Activated T-cell treated with anti-CD3 and anti-CD28 coated beads, Interleukin-2, amount 50 U/mL, for 72 hours (primary cell): ENCODE measurements at regions not wholly inside any gene's neighbourhood (a gene's known extent, or its start where the extent isn't known, plus 50 kb on each side); places are given as distances from the start of the nearest gene placed in this dataset.

Experiments used
- ATAC-seq, 2 donors: fragments of 150-1000 bp; cut with Tn5 transposase; replicated peaks in 1 of 2; 2 replicates each; pipeline ENCODE4 v1.10.0; 2021; ENCODE audit warnings: moderate library complexity in 2 of 2, mild to moderate bottlenecking in 1 of 2
- DNase-seq, 2 donors: peaks; one replicate each; pipeline ENCODE4 v3.0.0; 2021 to 2022; ENCODE audit warnings: mixed read lengths in 1 of 2
- H3K27ac Mint-ChIP-seq: one replicate; pipeline ENCODE4 v1.8.0; 2022; ENCODE audit warnings: mild to moderate bottlenecking, moderate library complexity, mixed read lengths
- H3K27me3 Mint-ChIP-seq: one replicate; pipeline ENCODE4 v1.8.0; 2022; ENCODE audit warnings: low read depth, mixed read lengths
- H3K36me3 Mint-ChIP-seq, 2 donors: one replicate each; pipeline ENCODE4 v1.8.0; 2022; ENCODE audit warnings: mixed read lengths in 2 of 2, mild to moderate bottlenecking in 1 of 2; ENCODE audit not compliant: insufficient read depth in 2 of 2
- H3K4me1 Mint-ChIP-seq: one replicate; pipeline ENCODE4 v1.8.0; 2022; ENCODE audit warnings: low read depth, mixed read lengths
- H3K4me3 Mint-ChIP-seq, 2 donors: one replicate each; pipeline ENCODE4 v1.8.0; 2022; ENCODE audit warnings: mild to moderate bottlenecking in 2 of 2, mixed read lengths in 2 of 2, moderate library complexity in 2 of 2
- H3K9me3 Mint-ChIP-seq, 2 donors: one replicate each; pipeline ENCODE4 v1.8.0; 2022; ENCODE audit warnings: mixed read lengths in 2 of 2

DNA sequence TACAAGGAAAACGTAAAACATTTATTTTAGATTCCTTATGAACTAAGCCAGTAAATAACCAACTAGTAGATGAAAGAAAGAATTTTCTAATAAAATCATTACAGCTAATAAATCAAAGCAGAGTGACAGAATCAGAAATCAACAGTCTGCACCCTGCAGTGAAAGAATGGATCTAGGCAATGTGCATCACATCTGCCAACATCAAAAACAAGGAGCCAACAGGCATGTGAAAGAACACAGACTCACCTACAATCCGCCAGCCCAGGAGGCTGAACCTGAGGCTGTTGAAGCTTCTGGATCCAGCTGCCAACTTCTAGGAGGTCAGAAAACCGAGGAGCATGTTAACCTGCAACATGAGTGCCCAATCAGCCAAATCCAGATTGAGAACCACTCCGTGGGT lies 196.3 kb downstream of the SETD4 start:
- H3K4me1 Mint-ChIP-seq, result no peaks in the 10 kb centered on the region
- H3K4me3 Mint-ChIP-seq, result no peak overlapping the region
- H3K27ac Mint-ChIP-seq, result no peak overlapping the region
- H3K9me3 Mint-ChIP-seq, result no peaks in the 10 kb centered on the region
- ATAC-seq, result no peak
- no peak for DNase-seq
- H3K36me3 Mint-ChIP-seq, result no peaks in the 10 kb centered on the region
- peaks cover 12% of the 10 kb centered on the region for H3K27me3 Mint-ChIP-seq

DNA sequence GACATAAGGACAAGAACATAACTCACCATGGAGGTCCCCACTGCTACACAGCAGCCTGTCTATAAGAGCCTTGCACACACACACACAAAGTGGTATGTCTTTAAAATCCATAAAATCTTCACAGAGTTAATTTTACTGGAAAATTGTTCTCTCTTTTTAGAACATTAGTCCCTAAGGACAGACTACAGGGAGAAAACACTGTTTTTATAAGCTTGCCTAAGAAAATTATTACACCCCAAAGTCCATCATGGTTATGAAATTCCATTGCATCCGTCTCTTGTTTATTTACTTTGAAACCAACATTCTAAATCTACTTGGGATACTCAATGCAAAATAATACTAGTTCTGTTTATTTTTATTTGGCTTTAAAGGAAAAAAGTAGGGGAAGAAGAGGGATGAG lies 197.4 kb downstream of the SETD4 start:
- Mint-ChIP-seq H3K9me3 (no peaks in the 10 kb centered on the region), H3K4me3 (no peak overlapping the region), H3K36me3 (no peaks in the 10 kb centered on the region), H3K27ac (no peak overlapping the region), H3K4me1 (no peaks in the 10 kb centered on the region), H3K27me3 (peaks cover 12% of the 10 kb centered on the region)
- DNase-seq (no peak), ATAC-seq (no peak)

DNA sequence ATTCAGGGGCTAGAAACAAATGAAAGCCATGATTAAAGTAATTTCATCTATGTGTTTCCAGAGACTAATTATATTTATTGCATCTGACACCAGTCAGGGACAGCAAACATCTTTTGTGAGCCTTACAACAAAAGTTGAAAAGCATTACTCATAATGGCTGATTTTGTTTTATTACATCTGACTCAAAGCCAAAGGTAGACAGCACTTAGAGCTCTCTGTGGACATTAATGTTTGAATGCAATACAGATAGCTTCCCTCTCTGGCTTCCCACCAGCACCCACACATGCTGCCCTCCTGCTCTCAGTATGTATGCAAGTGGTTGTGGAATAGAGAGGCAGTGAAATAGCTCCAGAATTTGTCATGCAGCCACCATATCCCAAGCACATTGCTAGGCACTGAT lies 198.7 kb downstream of the SETD4 start:
- DNase-seq (no peak), ATAC-seq (no peak)
- Mint-ChIP-seq H3K36me3 (no peaks in the 10 kb centered on the region), H3K27ac (no peak overlapping the region), H3K27me3 (peaks cover 18% of the 10 kb centered on the region), H3K9me3 (no peaks in the 10 kb centered on the region), H3K4me3 (no peak overlapping the region), H3K4me1 (no peaks in the 10 kb centered on the region)

DNA sequence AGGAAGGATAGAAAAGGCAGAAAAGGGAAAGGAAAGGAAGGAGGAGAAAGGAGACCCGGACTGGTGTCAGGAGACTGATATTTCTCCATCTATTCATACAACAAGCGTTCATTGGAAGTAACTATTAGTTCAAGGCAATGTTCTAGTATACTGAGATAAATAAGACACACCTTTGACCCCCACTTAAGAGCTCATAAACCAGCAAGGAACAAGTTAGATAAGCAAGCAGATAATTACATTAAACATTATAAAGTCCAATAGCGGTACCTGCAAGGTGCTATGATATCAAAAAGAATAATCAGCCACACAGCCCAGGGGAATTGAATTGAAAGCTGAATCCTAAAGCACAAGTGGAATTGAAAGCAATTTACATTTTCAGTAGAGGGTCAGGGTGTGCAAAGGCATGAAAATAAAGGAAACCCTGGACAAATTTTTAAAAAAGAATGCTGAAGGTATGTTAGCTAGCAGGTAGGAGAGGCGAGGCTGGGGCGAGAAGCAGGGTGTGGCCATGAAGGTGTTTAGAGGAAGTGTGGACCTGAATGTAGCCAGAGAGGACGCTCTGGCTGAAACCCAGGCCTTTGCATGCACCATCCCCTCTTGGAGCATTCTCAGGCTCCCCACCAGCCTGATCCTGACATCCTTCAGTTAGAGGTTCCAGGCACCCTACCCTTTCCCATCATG lies 200.0 kb downstream of the SETD4 start:
- H3K27me3 Mint-ChIP-seq, result peaks cover 26% of the 10 kb centered on the region
- DNase-seq (no peak), ATAC-seq (no peak)
- H3K4me1 Mint-ChIP-seq, result no peaks in the 10 kb centered on the region
- H3K9me3 Mint-ChIP-seq, result no peaks in the 10 kb centered on the region
- H3K4me3 Mint-ChIP-seq, result no peak overlapping the region
- no peaks in the 10 kb centered on the region for H3K36me3 Mint-ChIP-seq
- H3K27ac Mint-ChIP-seq, result no peak overlapping the region

DNA sequence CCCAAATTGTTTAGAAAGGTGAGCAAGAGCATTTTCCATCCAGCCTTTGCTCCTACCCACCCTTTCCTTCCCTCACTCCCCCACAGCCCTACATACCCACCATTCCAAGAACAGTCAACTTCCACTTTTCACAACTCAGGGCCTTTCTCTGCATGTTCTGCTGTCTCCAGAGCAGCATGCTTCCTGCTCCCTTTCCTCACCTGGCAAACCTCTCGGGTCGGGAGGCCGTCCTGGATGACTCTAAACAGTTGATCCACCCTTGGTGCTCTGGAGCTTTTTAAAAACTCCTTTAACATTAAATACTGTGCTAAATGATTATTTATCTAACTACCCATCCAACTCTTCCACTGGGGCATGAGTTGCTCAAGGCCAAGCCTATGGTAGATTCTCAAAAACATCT lies 200.6 kb downstream of the SETD4 start:
- Mint-ChIP-seq H3K4me3 (no peak overlapping the region), H3K9me3 (no peaks in the 10 kb centered on the region), H3K27me3 (peaks cover 26% of the 10 kb centered on the region), H3K36me3 (no peaks in the 10 kb centered on the region), H3K27ac (no peak overlapping the region), H3K4me1 (no peaks in the 10 kb centered on the region)
- DNase-seq, result no peak
- no peak for ATAC-seq

DNA sequence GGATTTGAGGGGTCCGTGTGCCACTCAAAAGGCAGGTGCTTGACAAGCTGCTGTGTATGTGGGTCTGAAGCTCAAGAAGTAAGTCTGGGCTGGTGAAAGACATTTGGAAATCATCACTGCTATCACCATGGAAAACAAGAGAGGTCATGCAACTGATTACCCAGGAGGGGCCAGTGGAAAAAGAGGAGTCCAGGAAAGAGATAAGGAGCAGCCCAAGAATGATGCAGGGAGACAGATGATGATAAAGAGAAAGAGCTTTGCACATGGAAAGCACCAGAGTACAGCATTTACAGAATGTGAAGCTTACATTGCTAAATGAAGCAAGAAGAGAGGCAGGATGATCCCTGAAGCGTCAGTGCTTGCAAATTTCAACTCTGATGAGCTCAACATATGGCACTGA lies 203.2 kb downstream of the SETD4 start:
- DNase-seq, result no peak
- ATAC-seq, result no peak
- no peaks in the 10 kb centered on the region for H3K9me3 Mint-ChIP-seq
- no peaks in the 10 kb centered on the region for H3K36me3 Mint-ChIP-seq
- H3K4me1 Mint-ChIP-seq, result no peaks in the 10 kb centered on the region
- H3K27me3 Mint-ChIP-seq, result peaks cover 36% of the 10 kb centered on the region
- no peak overlapping the region for H3K4me3 Mint-ChIP-seq
- H3K27ac Mint-ChIP-seq, result no peak overlapping the region

DNA sequence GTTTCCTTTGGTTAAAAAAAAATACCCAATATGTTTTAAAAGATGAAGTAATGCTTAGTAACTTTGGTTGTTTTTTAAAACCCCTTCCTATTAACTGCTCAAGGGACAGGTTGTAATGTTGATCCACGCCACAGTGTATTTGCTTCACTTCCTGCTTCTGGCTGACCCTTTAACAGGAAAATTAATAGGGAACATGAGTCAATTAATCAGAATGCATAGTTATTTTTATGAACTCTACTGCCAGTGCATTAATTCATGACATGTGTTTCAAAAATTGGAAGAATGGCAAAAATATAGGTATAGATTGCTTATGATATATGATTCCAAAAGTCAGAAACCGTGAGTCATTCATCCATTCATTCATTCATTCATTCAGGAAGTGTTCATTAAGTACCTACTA lies 204.8 kb downstream of the SETD4 start:
- Mint-ChIP-seq H3K4me3 (no peak overlapping the region), H3K27me3 (peaks cover 32% of the 10 kb centered on the region), H3K36me3 (no peaks in the 10 kb centered on the region), H3K4me1 (no peaks in the 10 kb centered on the region), H3K9me3 (no peaks in the 10 kb centered on the region), H3K27ac (no peak overlapping the region)
- DNase-seq (no peak), ATAC-seq (no peak)

DNA sequence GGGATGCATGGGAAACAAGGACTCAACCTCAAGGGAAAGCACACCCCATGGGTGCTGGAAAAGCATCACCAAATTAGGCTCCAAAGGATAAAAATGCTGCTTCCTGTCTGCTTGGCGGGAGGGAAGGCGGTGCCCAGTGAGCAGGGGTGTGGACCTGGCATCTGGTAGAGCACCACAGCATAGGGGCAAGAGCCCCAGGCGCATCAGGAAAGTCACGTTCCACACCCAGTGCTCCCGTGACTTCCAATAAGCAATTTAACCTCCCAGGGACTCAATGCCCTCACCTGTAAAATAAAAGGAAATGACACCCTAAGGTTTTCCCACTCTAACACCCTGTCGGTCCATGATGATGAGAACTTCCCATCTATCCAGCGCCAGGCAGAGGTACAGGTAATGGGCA lies 206.0 kb downstream of the SETD4 start:
- no peaks in the 10 kb centered on the region for H3K9me3 Mint-ChIP-seq
- no peak for DNase-seq

DNA sequence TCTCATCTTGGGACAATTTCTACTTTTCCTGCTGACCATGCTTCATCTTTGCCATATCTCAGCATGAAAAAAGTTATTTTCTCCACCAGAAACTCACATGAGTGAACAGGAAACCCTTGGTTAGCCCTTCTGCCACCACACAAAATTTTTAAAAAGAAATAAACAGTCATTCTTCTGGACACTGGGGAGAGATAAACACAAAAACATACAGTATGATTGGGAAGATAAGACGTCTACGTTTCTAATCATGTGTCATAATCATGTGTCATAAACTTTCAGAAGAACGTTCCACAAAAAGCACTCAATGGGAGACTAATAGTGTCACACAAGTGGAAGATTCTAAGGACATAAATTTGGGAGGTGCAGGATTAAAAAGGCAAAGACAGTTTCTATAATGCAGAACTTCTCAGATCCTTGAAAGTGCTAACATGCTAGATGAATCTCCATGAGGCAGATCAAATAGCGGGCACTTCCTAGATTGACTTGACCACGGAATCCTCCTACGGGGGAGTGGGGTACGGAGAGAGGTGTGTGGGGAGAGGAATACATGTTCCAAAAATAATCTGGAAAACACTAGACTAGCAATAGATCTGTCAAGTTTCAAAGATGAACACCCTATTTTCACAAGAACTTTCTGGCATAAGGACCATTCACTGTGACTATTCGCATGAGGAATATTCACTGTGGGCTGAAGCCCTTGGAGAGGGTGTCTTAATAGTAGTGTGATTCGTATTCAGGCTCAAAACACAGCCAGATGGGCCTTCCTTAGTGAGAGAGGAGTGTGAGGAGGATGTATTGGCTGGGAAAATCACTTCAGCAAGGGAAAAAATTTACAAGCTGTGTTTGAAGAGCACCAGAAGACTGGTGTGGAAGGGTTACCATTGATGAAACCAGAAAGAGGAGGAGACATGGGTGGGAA lies 206.7 kb downstream of the SETD4 start:
- Mint-ChIP-seq H3K4me3 (no peak overlapping the region), H3K27me3 (peaks cover 32% of the 10 kb centered on the region), H3K36me3 (no peaks in the 10 kb centered on the region), H3K4me1 (no peaks in the 10 kb centered on the region), H3K27ac (no peak overlapping the region), H3K9me3 (no peaks in the 10 kb centered on the region)
- DNase-seq, result no peak
- ATAC-seq, result no peak

More for the DNA sequence above, 206.0 kb downstream of the SETD4 start:
- no peak overlapping the region for H3K4me3 Mint-ChIP-seq
- no peak for ATAC-seq
- no peaks in the 10 kb centered on the region for H3K36me3 Mint-ChIP-seq
- H3K27ac Mint-ChIP-seq, result no peak overlapping the region
- peaks cover 32% of the 10 kb centered on the region for H3K27me3 Mint-ChIP-seq
- H3K4me1 Mint-ChIP-seq, result no peaks in the 10 kb centered on the region

DNA sequence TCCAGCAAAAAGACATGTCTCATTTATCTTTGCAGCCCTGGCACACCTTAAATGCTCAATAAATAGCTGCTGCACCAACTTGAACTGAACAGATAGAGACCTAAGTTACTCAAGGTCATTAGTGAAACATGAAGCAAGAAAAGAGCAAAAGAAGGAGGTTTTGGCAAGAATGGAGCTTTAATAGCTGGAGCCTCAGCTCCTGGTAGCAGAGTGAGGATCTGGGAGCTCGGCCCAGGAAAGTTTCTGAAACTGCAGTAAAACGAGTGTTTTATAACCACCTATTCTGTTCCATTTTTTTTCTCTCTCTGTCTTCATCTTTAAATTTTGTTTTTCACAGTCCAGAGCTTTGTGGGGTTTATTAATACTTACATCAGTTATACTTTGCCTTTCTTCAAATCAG lies 207.5 kb downstream of the SETD4 start:
- H3K9me3 Mint-ChIP-seq, result no peaks in the 10 kb centered on the region
- no peaks in the 10 kb centered on the region for H3K36me3 Mint-ChIP-seq
- ATAC-seq (no peak), DNase-seq (no peak)
- no peak overlapping the region for H3K27ac Mint-ChIP-seq
- no peaks in the 10 kb centered on the region for H3K4me1 Mint-ChIP-seq
- H3K27me3 Mint-ChIP-seq, result peaks cover 32% of the 10 kb centered on the region
- no peak overlapping the region for H3K4me3 Mint-ChIP-seq

DNA sequence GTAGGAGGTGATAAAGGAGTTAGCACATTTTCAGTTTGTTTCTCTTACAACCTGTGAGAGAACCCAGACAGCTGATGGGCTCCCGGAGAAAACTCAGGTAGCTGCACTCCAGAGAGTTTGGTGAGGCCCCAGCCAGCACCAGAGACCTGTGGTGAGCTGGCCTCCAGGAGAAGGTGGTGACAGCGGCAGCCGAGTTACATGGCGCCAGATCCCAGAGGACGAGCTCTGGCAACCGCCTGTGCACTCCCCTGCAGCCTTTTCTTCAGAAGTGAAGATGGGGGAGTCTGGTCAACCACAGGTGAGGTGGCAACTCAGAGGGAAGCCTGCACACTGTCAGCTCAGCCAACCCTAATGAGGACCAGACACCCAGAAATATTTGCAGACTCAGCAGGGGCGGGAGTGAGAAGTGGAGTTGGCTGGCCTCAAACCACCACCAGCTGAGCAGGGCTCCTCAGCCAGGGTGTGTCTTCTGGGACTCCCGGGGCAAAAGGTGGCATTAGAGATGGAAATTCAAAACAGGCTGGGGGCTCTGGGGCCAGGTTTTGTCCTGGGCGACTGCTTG lies 209.7 kb downstream of the SETD4 start:
- no peaks in the 10 kb centered on the region for H3K4me1 Mint-ChIP-seq
- no peaks in the 10 kb centered on the region for H3K36me3 Mint-ChIP-seq
- peaks cover 24% of the 10 kb centered on the region for H3K27me3 Mint-ChIP-seq
- H3K4me3 Mint-ChIP-seq, result no peak overlapping the region
- H3K27ac Mint-ChIP-seq, result no peak overlapping the region
- H3K9me3 Mint-ChIP-seq, result no peaks in the 10 kb centered on the region
- ATAC-seq (no peak), DNase-seq (no peak)

DNA sequence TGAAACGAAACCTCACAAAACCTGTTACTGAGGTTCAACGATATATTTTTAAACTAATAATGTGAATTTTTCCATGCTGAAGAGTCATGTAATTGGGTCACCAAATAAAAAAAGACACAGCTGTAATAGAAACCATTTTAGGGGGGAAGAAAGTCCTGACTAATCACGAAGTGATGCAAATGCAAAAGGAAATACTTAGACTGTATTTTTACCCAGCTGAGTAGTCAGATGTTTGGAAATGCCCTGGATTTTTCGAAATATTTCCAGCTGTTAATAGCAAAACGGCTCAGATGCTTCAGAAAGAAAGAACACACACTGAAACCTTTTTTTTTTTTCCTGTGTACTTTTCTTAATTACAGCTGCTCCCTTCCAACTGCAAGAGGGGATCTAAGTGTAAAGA lies 210.3 kb downstream of the SETD4 start:
- DNase-seq (no peak), ATAC-seq (no peak)
- Mint-ChIP-seq H3K27ac (no peak overlapping the region), H3K9me3 (no peaks in the 10 kb centered on the region), H3K27me3 (peaks cover 27% of the 10 kb centered on the region), H3K36me3 (no peaks in the 10 kb centered on the region), H3K4me1 (no peaks in the 10 kb centered on the region), H3K4me3 (no peak overlapping the region)

DNA sequence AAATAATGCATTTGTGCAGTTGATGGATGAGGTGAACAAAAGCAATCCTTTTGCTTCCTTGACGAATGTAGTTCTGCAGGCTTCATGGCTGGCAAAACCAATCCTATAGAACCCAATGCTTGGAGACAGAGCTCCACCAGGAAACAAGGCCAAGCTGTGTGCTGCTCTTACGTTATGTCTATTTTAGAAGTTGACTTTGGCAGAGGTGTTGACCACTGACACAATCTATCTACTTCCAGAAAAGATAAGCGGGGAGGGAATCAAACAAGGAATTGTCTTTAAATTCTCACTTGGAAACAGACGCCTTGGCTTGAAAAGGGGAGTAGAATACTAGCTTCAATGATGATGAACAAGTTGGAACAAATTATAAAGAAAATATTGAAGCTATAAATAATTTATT lies 211.2 kb downstream of the SETD4 start:
- no peaks in the 10 kb centered on the region for H3K4me1 Mint-ChIP-seq
- ATAC-seq, result no peak
- H3K9me3 Mint-ChIP-seq, result no peaks in the 10 kb centered on the region
- peaks cover 27% of the 10 kb centered on the region for H3K27me3 Mint-ChIP-seq
- H3K27ac Mint-ChIP-seq, result no peak overlapping the region
- H3K4me3 Mint-ChIP-seq, result no peak overlapping the region
- no peaks in the 10 kb centered on the region for H3K36me3 Mint-ChIP-seq
- DNase-seq, result no peak
